Mesenchymal stem cell (in vitro differentiated cells and primary cell): ENCODE measurements at regions not wholly inside any gene's neighbourhood (a gene's known extent, or its start where the extent isn't known, plus 50 kb on each side); places are given as distances from the start of the nearest gene placed in this dataset.

Experiments
- DNase-seq: peaks from one replicate; pipeline ENCODE4 v3.0.0-alpha.2; 2013
- H2AFZ ChIP-seq: one replicate; pipeline ENCODE4 v1.6.1; 2013; ENCODE audit warnings: low read depth, mild to moderate bottlenecking, control low read depth, inconsistent platforms, low read length, moderate library complexity
- H2AK5ac ChIP-seq: 2 replicates; pipeline ENCODE4 v1.6.1; 2013; ENCODE audit warnings: low read length, moderate library complexity, mild to moderate bottlenecking, inconsistent platforms; ENCODE audit not compliant: severe bottlenecking
- H2BK120ac ChIP-seq: one replicate; pipeline ENCODE4 v1.6.1; 2013; ENCODE audit warnings: low read depth, mild to moderate bottlenecking, inconsistent platforms, low read length, moderate library complexity
- H2BK12ac ChIP-seq, 2 experiments: one replicate each; pipeline ENCODE4 v1.6.1; 2013; ENCODE audit warnings: inconsistent platforms in 2 of 2, low read length in 2 of 2, mild to moderate bottlenecking in 2 of 2, moderate library complexity in 2 of 2, control low read depth in 1 of 2
- H2BK15ac ChIP-seq: one replicate; pipeline ENCODE4 v1.6.1; 2013; ENCODE audit warnings: mild to moderate bottlenecking, low read depth, inconsistent platforms; ENCODE audit not compliant: poor library complexity, severe bottlenecking
- H2BK5ac ChIP-seq: 2 replicates; pipeline ENCODE4 v1.6.1; 2013; ENCODE audit warnings: low read depth, mild to moderate bottlenecking, low read length, control low read depth, inconsistent platforms; ENCODE audit not compliant: poor library complexity, severe bottlenecking
- H3K14ac ChIP-seq, 2 experiments: one replicate each; pipeline ENCODE4 v1.6.1; 2013; ENCODE audit warnings: inconsistent platforms in 2 of 2, low read length in 2 of 2, control low read depth in 1 of 2, mild to moderate bottlenecking in 1 of 2, moderate library complexity in 1 of 2
- H3K18ac ChIP-seq, 2 experiments: one replicate each; pipeline ENCODE4 v1.6.1; 2013; ENCODE audit warnings: inconsistent platforms in 2 of 2, low read length in 2 of 2, control low read depth in 1 of 2, low read depth in 1 of 2, mild to moderate bottlenecking in 1 of 2
- H3K23ac ChIP-seq, 2 experiments: one replicate each; pipeline ENCODE4 v1.6.1; 2013; ENCODE audit warnings: inconsistent platforms in 2 of 2, low read length in 2 of 2, mild to moderate bottlenecking in 2 of 2, moderate library complexity in 2 of 2, control low read depth in 1 of 2
- H3K27ac ChIP-seq: 2 replicates; pipeline ENCODE4 v1.5.1; 2013; ENCODE audit warnings: mild to moderate bottlenecking, moderate library complexity, low read length, control low read depth, inconsistent platforms; ENCODE audit not compliant: poor library complexity, severe bottlenecking
- H3K27me3 ChIP-seq, 2 experiments: 2 replicates each; pipeline versions ENCODE4 v1.6.1 to v1.7.0; 2013; ENCODE audit warnings: low read length in 2 of 2, mild to moderate bottlenecking in 2 of 2, moderate library complexity in 2 of 2, control low read depth in 1 of 2, inconsistent platforms in 1 of 2; ENCODE audit not compliant: control insufficient read depth in 1 of 2, insufficient read depth in 1 of 2
- H3K36me3 ChIP-seq, 2 experiments: 2 replicates each; pipeline versions ENCODE4 v1.6.1 to v1.7.0; 2013; ENCODE audit warnings: low read length in 2 of 2, control low read depth in 1 of 2, inconsistent platforms in 1 of 2, low read depth in 1 of 2, mild to moderate bottlenecking in 1 of 2; ENCODE audit not compliant: insufficient read depth in 2 of 2, control insufficient read depth in 1 of 2
- H3K4ac ChIP-seq, 2 experiments: one replicate each; pipeline ENCODE4 v1.6.1; 2013; ENCODE audit warnings: inconsistent platforms in 2 of 2, low read length in 2 of 2, mild to moderate bottlenecking in 2 of 2, moderate library complexity in 2 of 2, control low read depth in 1 of 2, low read depth in 1 of 2
- H3K4me1 ChIP-seq: 2 replicates; pipeline ENCODE4 v1.6.1; 2013; ENCODE audit warnings: low read depth, low read length, control low read depth; ENCODE audit not compliant: control insufficient read depth, insufficient read depth
- H3K4me2 ChIP-seq: 2 replicates; pipeline ENCODE4 v1.6.1; 2013; ENCODE audit warnings: low read length, mild to moderate bottlenecking, inconsistent platforms; ENCODE audit not compliant: poor library complexity, severe bottlenecking
- H3K4me3 ChIP-seq, 2 experiments: 2 replicates each; pipeline versions ENCODE4 v1.5.1 to v1.7.0; 2013; ENCODE audit warnings: low read length in 2 of 2, mild to moderate bottlenecking in 2 of 2, control low read depth in 1 of 2, low read depth in 1 of 2; ENCODE audit not compliant: insufficient read depth in 1 of 2
- H3K79me1 ChIP-seq: replicated peaks from 2 replicates; pipeline ENCODE4 v1.6.1; 2013; ENCODE audit warnings: mild to moderate bottlenecking, control low read depth, low read length, inconsistent platforms; ENCODE audit not compliant: poor library complexity, severe bottlenecking
- H3K9ac ChIP-seq: 2 replicates; pipeline ENCODE4 v1.7.0; 2013; ENCODE audit warnings: mild to moderate bottlenecking, low read length, moderate library complexity
- H3K9me3 ChIP-seq: 2 replicates; pipeline ENCODE4 v1.7.0; 2013; ENCODE audit warnings: mild to moderate bottlenecking, low read length; ENCODE audit not compliant: control insufficient read depth
- H4K8ac ChIP-seq: one replicate; pipeline ENCODE4 v1.6.1; 2013; ENCODE audit warnings: inconsistent platforms, mild to moderate bottlenecking, low read length, moderate library complexity
- H4K91ac ChIP-seq: one replicate; pipeline ENCODE4 v1.6.1; 2013; ENCODE audit warnings: mild to moderate bottlenecking, low read length, inconsistent platforms
- WGBS: methylation state at CpG from one replicate; pipeline ENCODE4 v1.1.7; 2013; ENCODE audit warnings: mixed read lengths; 5-methylcytosine and 5-hydroxymethylcytosine counted together

GRCh38 chr5:24183981-24184380 lies 460.8 kb downstream of the CDH10 start:
- H3K4ac ChIP-seq = no peak overlapping the region
- H2BK12ac ChIP-seq = no peak overlapping the region
- no peak overlapping the region for H3K4me2 ChIP-seq
- no peaks in the 10 kb centered on the region for H3K27me3 ChIP-seq
- H2AK5ac ChIP-seq = no peak overlapping the region
- H3K79me1 ChIP-seq = no peaks in the 10 kb centered on the region
- no peak overlapping the region for H2BK15ac ChIP-seq
- WGBS = 100% methylated on average over 1 of the region's 2 CpGs
- no peak overlapping the region for H4K91ac ChIP-seq
- H4K8ac ChIP-seq = no peak overlapping the region
- no peak overlapping the region for H2BK120ac ChIP-seq
- no peak overlapping the region for H3K18ac ChIP-seq
- H3K27ac ChIP-seq = no peak overlapping the region
- H3K9me3 ChIP-seq = no peaks in the 10 kb centered on the region
- DNase-seq = no peak
- H3K4me3 ChIP-seq = no peak overlapping the region
- no peak overlapping the region for H2BK5ac ChIP-seq
- H3K14ac ChIP-seq = no peak overlapping the region
- H3K36me3 ChIP-seq = no peaks in the 10 kb centered on the region
- no peak overlapping the region for H3K23ac ChIP-seq
- no peak overlapping the region for H2AFZ ChIP-seq
- no peaks in the 10 kb centered on the region for H3K4me1 ChIP-seq
- H3K9ac ChIP-seq = no peak overlapping the region

DNA sequence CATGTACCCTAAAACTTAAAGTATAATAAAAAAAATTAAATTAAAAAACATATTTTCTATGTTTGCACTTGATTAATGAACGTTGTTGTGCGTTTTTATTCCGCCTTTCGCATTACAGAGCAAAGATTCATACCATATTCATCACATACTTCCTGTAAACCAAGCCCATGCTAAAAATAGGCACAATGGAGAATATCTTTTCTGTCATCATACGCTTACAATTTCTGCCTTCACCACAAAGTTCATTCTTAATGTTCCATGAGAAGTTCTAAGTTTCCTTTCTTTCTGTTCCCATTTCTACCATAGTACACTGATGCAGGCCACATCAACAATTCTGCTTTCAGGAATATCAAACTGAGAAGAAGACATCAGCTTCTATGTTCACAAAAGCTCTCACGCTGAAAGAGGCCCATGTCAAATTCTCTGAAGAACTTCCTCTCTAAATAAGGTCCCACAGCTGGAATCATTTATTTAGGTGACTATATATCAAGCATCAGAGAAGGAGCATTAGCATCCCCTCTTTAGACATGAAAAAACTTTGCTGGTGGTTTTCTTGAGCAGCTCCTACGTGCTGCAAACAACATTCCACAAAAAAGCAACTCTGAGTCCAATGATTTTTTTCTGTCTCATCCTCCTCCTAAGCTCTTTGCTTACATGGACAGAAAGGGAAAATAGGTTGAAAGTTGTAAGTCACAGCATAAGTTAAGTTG lies 456.4 kb downstream of the CDH10 start:
- Histone ChIP-seq H4K8ac (no peak overlapping the region), H3K27ac (no peak overlapping the region), H3K4me1 (no peaks in the 10 kb centered on the region), H3K4ac (no peak overlapping the region), H3K4me2 (no peak overlapping the region), H3K4me3 (no peak overlapping the region), H3K27me3 (no peaks in the 10 kb centered on the region), H2AFZ (no peak overlapping the region), H3K79me1 (no peaks in the 10 kb centered on the region), H3K9me3 (no peaks in the 10 kb centered on the region), H4K91ac (no peak overlapping the region), H2BK15ac (no peak overlapping the region), H2BK120ac (no peak overlapping the region), H2AK5ac (no peak overlapping the region), H3K36me3 (no peaks in the 10 kb centered on the region), H3K18ac (no peak overlapping the region), H3K9ac (no peak overlapping the region), H2BK12ac (no peak overlapping the region), H2BK5ac (no peak overlapping the region), H3K14ac (no peak overlapping the region), H3K23ac (no peak overlapping the region)
- WGBS = 83% methylated on average over 7 of the region's 7 CpGs
- DNase-seq = no peak

- Histone ChIP-seq H2AK5ac (no peak overlapping the region), H3K9me3 (peaks cover 5% of the 10 kb centered on the region), H2AFZ (no peak overlapping the region), H2BK5ac (no peak overlapping the region), H3K4ac (no peak overlapping the region), H4K91ac (no peak overlapping the region), H3K18ac (no peak overlapping the region), H3K4me1 (no peaks in the 10 kb centered on the region), H3K4me2 (no peak overlapping the region), H3K9ac (no peak overlapping the region), H2BK15ac (no peak overlapping the region), H3K27me3 (no peaks in the 10 kb centered on the region), H4K8ac (no peak overlapping the region), H3K27ac (no peak overlapping the region), H2BK12ac (no peak overlapping the region), H3K4me3 (no peak overlapping the region), H3K36me3 (no peaks in the 10 kb centered on the region), H3K23ac (no peak overlapping the region), H3K79me1 (no peaks in the 10 kb centered on the region), H3K14ac (no peak overlapping the region), H2BK120ac (no peak overlapping the region)
- whole genome bisulfite sequencing = 92% methylated on average over 2 of the region's 2 CpGs
- no peak for DNase-seq
These were observed 448.0 kb downstream of the CDH10 start for GRCh38 chr5:24196789-24197188.

- no peak overlapping the region for H3K18ac ChIP-seq
- H2BK15ac ChIP-seq = no peak overlapping the region
- H3K27me3 ChIP-seq = no peaks in the 10 kb centered on the region
- no peak overlapping the region for H2BK120ac ChIP-seq
- H3K4me2 ChIP-seq = no peak overlapping the region
- H3K4ac ChIP-seq = no peak overlapping the region
- H2BK5ac ChIP-seq = no peak overlapping the region
- H2BK12ac ChIP-seq = no peak overlapping the region
- no peaks in the 10 kb centered on the region for H3K79me1 ChIP-seq
- H4K8ac ChIP-seq = no peak overlapping the region
- no peak overlapping the region for H2AK5ac ChIP-seq
- no peak for DNase-seq
- H3K23ac ChIP-seq = no peak overlapping the region
- peaks cover 9% of the 10 kb centered on the region for H3K9me3 ChIP-seq
- H3K36me3 ChIP-seq = no peaks in the 10 kb centered on the region
- H3K4me3 ChIP-seq = no peak overlapping the region
- no peak overlapping the region for H2AFZ ChIP-seq
- H4K91ac ChIP-seq = no peak overlapping the region
- WGBS = 40% methylated on average over 4 of the region's 4 CpGs
- H3K9ac ChIP-seq = no peak overlapping the region
- H3K27ac ChIP-seq = no peak overlapping the region
- H3K4me1 ChIP-seq = no peaks in the 10 kb centered on the region
- no peak overlapping the region for H3K14ac ChIP-seq
These were observed 436.1 kb downstream of the CDH10 start for GRCh38 chr5:24208686-24209106.
